OCI-LY3 (cell line): ENCODE measurements at regions not wholly inside any gene's neighbourhood (a gene's known extent, or its start where the extent isn't known, plus 50 kb on each side); places are given as distances from the start of the nearest gene placed in this dataset.
"Not testable (repeated sequence)": the region's sequence is repeated elsewhere in the genome, so short reads cannot be mapped to it uniquely, and the experiment has no call there.

ENCODE experiments used
- H2AFZ ChIP-seq: fragments of 200-600, 300-600 bp; shearing (Covaris generic); 2 replicates; pipeline ENCODE4 v1.6.0; 2014; ENCODE audit warnings: antibody characterized with exemption, low read depth, low read length
- H3K27ac ChIP-seq: fragments of 200-600, 300-600 bp; sonication (generic); 2 replicates; pipeline ENCODE4 v1.5.1; 2014; ENCODE audit warnings: mild to moderate bottlenecking, low read length, moderate library complexity, mixed read lengths
- H3K27me3 ChIP-seq: fragments of 200-600, 300-600 bp; sonication (generic); 2 replicates; pipeline ENCODE4 v1.6.1; 2014; ENCODE audit warnings: low read depth, low read length, mixed read lengths
- H3K36me3 ChIP-seq: fragments of 200-600, 300-600 bp; sonication (generic); replicated peaks from 2 replicates; pipeline ENCODE3; 2014; ENCODE audit warnings: low read depth, low read length, mixed read lengths
- H3K4me1 ChIP-seq: fragments of 300-600, 200-600 bp; sonication (generic); 2 replicates; pipeline ENCODE4 v1.6.1; 2014; ENCODE audit warnings: low read length, mixed read lengths
- H3K4me2 ChIP-seq: fragments of 200-600, 300-600 bp; sonication (generic); 2 replicates; pipeline ENCODE4 v1.6.1; 2014; ENCODE audit warnings: low read length, mixed read lengths
- H3K4me3 ChIP-seq: fragments of 300-600, 200-600 bp; sonication (generic); 2 replicates; pipeline ENCODE4 v1.5.1; 2014; ENCODE audit warnings: antibody characterized with exemption, mild to moderate bottlenecking, low read length, moderate library complexity
- H3K79me2 ChIP-seq: fragments of 300-600, 200-600 bp; shearing (Covaris generic); 2 replicates; pipeline ENCODE4 v1.6.1; 2014; ENCODE audit warnings: mild to moderate bottlenecking, low read length, mixed read lengths
- H3K9ac ChIP-seq: fragments of 300-600, 200-600 bp; shearing (Covaris generic); 2 replicates; pipeline ENCODE4 v1.6.0; 2014; ENCODE audit warnings: mild to moderate bottlenecking, low read length, moderate library complexity
- H3K9me3 ChIP-seq: fragments of 200-600, 300-600 bp; shearing (Covaris generic); 2 replicates; pipeline ENCODE4 v1.6.1; 2014; ENCODE audit warnings: low read length, mixed read lengths; ENCODE audit not compliant: insufficient read depth
- H4K20me1 ChIP-seq: fragments of 200-600, 300-600 bp; sonication (generic); 2 replicates; pipeline ENCODE4 v1.6.1; 2016; ENCODE audit warnings: low read length, mixed read lengths; ENCODE audit not compliant: insufficient read depth
- CTCF ChIP-seq: fragments of 200-600, 300-600 bp; sonication (generic); IDR thresholded peaks from 2 replicates; pipeline ENCODE4 v1.5.1; 2014; ENCODE audit warnings: antibody characterized with exemption, low read length, low read depth
- EZH2phosphoT487 ChIP-seq: fragments of 200-600 bp; shearing (Covaris generic); IDR thresholded peaks from 2 replicates; pipeline ENCODE4 v1.6.1; 2018; ENCODE audit warnings: antibody characterized with exemption, mixed run types, low read depth

GRCh38 chr14:37874429-37875109 is 279.1 kb downstream of the TTC6 start:
- Histone ChIP-seq H3K27ac (no peak overlapping the region), H3K4me1 (no peaks in the 10 kb centered on the region), H3K27me3 (no peaks in the 10 kb centered on the region), H3K9ac (no peak overlapping the region), H2AFZ (peak overlapping the region; percentile 98), H3K79me2 (no peaks in the 10 kb centered on the region), H4K20me1 (no peaks in the 10 kb centered on the region), H3K4me3 (peak overlapping the region; percentile 32), H3K9me3 (no peaks in the 10 kb centered on the region), H3K4me2 (peak overlapping the region; percentile 75), H3K36me3 (no peaks in the 10 kb centered on the region)
- no peak for TF ChIP-seq EZH2phosphoT487
- peak; percentile 88 for TF ChIP-seq CTCF

DNA sequence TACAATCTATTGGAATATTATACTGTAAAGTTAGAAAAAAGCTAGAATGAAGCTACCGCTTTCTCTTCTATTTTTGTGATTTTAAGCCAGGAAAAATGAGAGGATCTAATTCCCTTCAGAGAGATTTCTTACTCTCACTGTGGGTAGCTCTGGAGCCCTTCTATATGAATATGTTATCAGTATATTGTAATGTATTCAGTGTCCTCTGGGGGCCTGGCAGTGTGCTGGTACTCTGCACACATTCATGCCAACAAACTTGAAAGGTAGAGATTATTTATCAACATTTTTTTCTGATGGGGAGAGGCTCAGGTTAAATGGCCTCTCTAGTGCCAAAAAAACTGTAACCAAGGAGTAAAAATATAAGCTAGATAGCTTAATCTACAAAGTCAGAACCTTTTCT is 292.8 kb downstream of the TTC6 start:
- Histone ChIP-seq H3K4me1 (no peaks in the 10 kb centered on the region), H3K27ac (no peak overlapping the region), H3K4me2 (no peak overlapping the region), H4K20me1 (no peaks in the 10 kb centered on the region), H3K4me3 (no peak overlapping the region), H3K36me3 (no peaks in the 10 kb centered on the region), H3K9ac (no peak overlapping the region), H3K27me3 (no peaks in the 10 kb centered on the region), H2AFZ (no peak overlapping the region), H3K9me3 (no peaks in the 10 kb centered on the region), H3K79me2 (no peaks in the 10 kb centered on the region)
- no peak for TF ChIP-seq CTCF
- no peak for TF ChIP-seq EZH2phosphoT487

DNA sequence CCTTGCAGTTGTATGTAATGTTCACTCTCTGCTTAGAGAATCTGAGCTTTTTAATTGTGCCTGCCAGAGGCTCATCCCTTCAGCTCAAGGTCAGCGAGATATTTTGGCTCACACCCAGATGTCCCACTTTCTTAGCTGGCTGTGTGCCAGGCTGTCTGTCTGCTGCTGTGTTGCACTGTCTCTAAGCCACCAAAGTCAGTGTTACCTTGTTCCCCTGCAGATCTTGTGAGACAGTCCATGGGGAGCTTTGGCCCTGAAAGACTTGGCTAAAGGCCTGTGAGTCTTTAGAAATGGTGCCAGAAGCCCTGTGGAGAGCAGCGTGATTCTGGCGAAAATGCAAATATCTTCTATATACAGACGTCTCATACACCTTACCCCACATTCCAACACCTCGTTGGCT is 293.7 kb downstream of the TTC6 start:
- H3K4me2 ChIP-seq: no peak overlapping the region
- H3K36me3 ChIP-seq: no peaks in the 10 kb centered on the region
- TF ChIP-seq EZH2phosphoT487 (no peak), CTCF (no peak)
- no peaks in the 10 kb centered on the region for H3K4me1 ChIP-seq
- no peak overlapping the region for H3K4me3 ChIP-seq
- H3K9ac ChIP-seq: no peak overlapping the region
- no peaks in the 10 kb centered on the region for H3K9me3 ChIP-seq
- no peak overlapping the region for H2AFZ ChIP-seq
- no peaks in the 10 kb centered on the region for H3K79me2 ChIP-seq
- H3K27me3 ChIP-seq: no peaks in the 10 kb centered on the region
- H3K27ac ChIP-seq: no peak overlapping the region
- H4K20me1 ChIP-seq: no peaks in the 10 kb centered on the region

GRCh38 chr14:37890095-37890494 is 294.7 kb downstream of the TTC6 start:
- H3K9me3 ChIP-seq: no peaks in the 10 kb centered on the region
- no peaks in the 10 kb centered on the region for H4K20me1 ChIP-seq
- H3K27ac ChIP-seq: no peak overlapping the region
- no peaks in the 10 kb centered on the region for H3K79me2 ChIP-seq
- no peak overlapping the region for H2AFZ ChIP-seq
- H3K4me3 ChIP-seq: no peak overlapping the region
- no peak overlapping the region for H3K9ac ChIP-seq
- no peak overlapping the region for H3K4me2 ChIP-seq
- no peaks in the 10 kb centered on the region for H3K36me3 ChIP-seq
- no peaks in the 10 kb centered on the region for H3K27me3 ChIP-seq
- H3K4me1 ChIP-seq: no peaks in the 10 kb centered on the region
- no peak for TF ChIP-seq EZH2phosphoT487
- TF ChIP-seq CTCF: 0 out of 2 replicates have a peak, but pooled peaks have one; percentile 6

DNA sequence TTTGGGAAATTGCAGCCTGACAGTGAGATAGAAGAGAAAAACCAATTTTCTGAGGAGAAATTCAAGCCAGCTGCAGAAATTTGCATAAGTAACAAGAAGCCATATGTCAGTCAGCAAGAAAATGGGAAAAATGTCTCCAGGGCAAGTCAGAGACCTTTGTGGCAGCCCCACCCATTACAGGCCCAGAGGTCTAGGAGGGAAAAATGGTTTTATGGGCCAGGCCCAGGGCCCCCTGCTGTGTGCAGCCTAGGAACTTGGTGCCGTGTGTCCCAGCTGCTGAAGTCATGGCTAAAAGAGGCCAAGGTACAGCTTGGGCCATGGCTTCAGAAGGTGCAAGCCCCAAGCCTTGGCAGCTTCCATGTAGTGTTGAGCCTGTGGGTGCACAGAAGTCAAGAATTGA is 296.1 kb downstream of the TTC6 start:
- not testable (repeated sequence) for H3K4me1 ChIP-seq, H3K36me3 ChIP-seq, H3K9ac ChIP-seq, H3K9me3 ChIP-seq, H3K27ac ChIP-seq, H3K27me3 ChIP-seq, H3K4me2 ChIP-seq, H2AFZ ChIP-seq, H4K20me1 ChIP-seq, H3K4me3 ChIP-seq, H3K79me2 ChIP-seq
